Effector CD4-positive, alpha-beta T cell (primary cell): ENCODE measurements at regions not wholly inside any gene's neighbourhood (a gene's known extent, or its start where the extent isn't known, plus 50 kb on each side); places are given as distances from the start of the nearest gene placed in this dataset.

Source experiments
- DNase-seq: peaks from one replicate; pipeline ENCODE4 v3.0.0-alpha.2; 2020

- no peak for DNase-seq
Measured at GRCh38 chr16:85466304-85466700, 146.8 kb upstream of the GSE1 start.

- no peak for DNase-seq
Measured at GRCh38 chr16:85466989-85467388, 146.1 kb upstream of the GSE1 start.

- DNase-seq = no peak
Measured at GRCh38 chr16:85469929-85470590, 143.1 kb upstream of the GSE1 start.

- DNase-seq = no peak
Measured at GRCh38 chr16:85470873-85471272, 142.2 kb upstream of the GSE1 start.

GRCh38 chr16:85471469-85472431 lies 141.4 kb upstream of the GSE1 start:
- DNase-seq = no peak

GRCh38 chr16:85472514-85472913 lies 140.6 kb upstream of the GSE1 start:
- no peak for DNase-seq

GRCh38 chr16:85473323-85473722 lies 139.8 kb upstream of the GSE1 start:
- DNase-seq = no peak

GRCh38 chr16:85473909-85474620 lies 139.1 kb upstream of the GSE1 start:
- no peak for DNase-seq

GRCh38 chr16:85474621-85475217 lies 138.4 kb upstream of the GSE1 start:
- DNase-seq = no peak

- DNase-seq = no peak
Measured at GRCh38 chr16:85475233-85475632, 137.9 kb upstream of the GSE1 start.

GRCh38 chr16:85475691-85476300 lies 137.3 kb upstream of the GSE1 start:
- no peak for DNase-seq

- DNase-seq = no peak
Measured at GRCh38 chr16:85476389-85476788, 136.7 kb upstream of the GSE1 start.

- no peak for DNase-seq
Measured at GRCh38 chr16:85477801-85478363, 135.2 kb upstream of the GSE1 start.

- no peak for DNase-seq
Measured at GRCh38 chr16:85479972-85480726, 133.0 kb upstream of the GSE1 start.

- DNase-seq = no peak
Measured at GRCh38 chr16:85480727-85481101, 132.4 kb upstream of the GSE1 start.

GRCh38 chr16:85481206-85481605 lies 131.9 kb upstream of the GSE1 start:
- no peak for DNase-seq

- DNase-seq = no peak
Measured at GRCh38 chr16:85481738-85482137, 131.4 kb upstream of the GSE1 start.

GRCh38 chr16:85483424-85483823 lies 129.7 kb upstream of the GSE1 start:
- no peak for DNase-seq

- no peak for DNase-seq
Measured at GRCh38 chr16:85484347-85485300, 128.5 kb upstream of the GSE1 start.

- no peak for DNase-seq
Measured at GRCh38 chr16:85485379-85485778, 127.7 kb upstream of the GSE1 start.
